ENCODE measurements at regions not wholly inside any gene's neighbourhood (a gene's known extent, or its start where the extent isn't known, plus 50 kb on each side); places are given as distances from the start of the nearest gene placed in this dataset.

DNA sequence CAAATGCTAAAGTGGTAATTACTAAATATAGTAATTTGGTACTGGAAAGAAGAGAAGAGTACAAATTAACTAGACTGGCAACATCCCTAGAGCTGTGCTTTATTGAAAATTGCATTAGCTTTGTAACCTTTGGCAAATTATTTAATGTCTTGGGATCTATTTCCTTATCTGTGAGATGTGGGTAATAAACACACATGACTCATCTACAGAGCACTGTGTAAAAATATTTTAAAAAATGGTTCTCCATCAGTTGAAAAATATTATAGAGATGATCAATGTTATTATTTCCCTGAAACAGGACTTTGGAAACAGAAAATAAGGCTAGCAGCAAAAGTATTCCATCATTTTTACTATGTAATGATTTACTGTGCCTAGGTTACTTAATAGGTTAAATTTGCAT lies 1698.8 kb upstream of the CDH9 start:
- no peaks in the 10 kb centered on the region for H3K4me1 ChIP-seq
- H3K27me3 ChIP-seq, result no peaks in the 10 kb centered on the region
- no peak overlapping the region for H3K4me3 ChIP-seq
- no peak for DNase-seq (ENCODE audit: low spot score in 2 of 2)
- peaks cover 4% of the 10 kb centered on the region for H3K9me3 ChIP-seq
- H3K36me3 ChIP-seq, result no peaks in the 10 kb centered on the region
- no peak for TF ChIP-seq POLR2AphosphoS5 (IDR thresholded peaks at IDR 0.05)
- TF ChIP-seq EP300 (IDR thresholded peaks at IDR 0.05), result no peak
- TF ChIP-seq POLR2A (IDR thresholded peaks at IDR 0.05), result no peak
- TF ChIP-seq, protein P1, sequence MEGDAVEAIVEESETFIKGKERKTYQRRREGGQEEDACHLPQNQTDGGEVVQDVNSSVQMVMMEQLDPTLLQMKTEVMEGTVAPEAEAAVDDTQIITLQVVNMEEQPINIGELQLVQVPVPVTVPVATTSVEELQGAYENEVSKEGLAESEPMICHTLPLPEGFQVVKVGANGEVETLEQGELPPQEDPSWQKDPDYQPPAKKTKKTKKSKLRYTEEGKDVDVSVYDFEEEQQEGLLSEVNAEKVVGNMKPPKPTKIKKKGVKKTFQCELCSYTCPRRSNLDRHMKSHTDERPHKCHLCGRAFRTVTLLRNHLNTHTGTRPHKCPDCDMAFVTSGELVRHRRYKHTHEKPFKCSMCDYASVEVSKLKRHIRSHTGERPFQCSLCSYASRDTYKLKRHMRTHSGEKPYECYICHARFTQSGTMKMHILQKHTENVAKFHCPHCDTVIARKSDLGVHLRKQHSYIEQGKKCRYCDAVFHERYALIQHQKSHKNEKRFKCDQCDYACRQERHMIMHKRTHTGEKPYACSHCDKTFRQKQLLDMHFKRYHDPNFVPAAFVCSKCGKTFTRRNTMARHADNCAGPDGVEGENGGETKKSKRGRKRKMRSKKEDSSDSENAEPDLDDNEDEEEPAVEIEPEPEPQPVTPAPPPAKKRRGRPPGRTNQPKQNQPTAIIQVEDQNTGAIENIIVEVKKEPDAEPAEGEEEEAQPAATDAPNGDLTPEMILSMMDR (IDR thresholded peaks at IDR 0.05), result no peak
- H3K27ac ChIP-seq, result no peak overlapping the region

DNA sequence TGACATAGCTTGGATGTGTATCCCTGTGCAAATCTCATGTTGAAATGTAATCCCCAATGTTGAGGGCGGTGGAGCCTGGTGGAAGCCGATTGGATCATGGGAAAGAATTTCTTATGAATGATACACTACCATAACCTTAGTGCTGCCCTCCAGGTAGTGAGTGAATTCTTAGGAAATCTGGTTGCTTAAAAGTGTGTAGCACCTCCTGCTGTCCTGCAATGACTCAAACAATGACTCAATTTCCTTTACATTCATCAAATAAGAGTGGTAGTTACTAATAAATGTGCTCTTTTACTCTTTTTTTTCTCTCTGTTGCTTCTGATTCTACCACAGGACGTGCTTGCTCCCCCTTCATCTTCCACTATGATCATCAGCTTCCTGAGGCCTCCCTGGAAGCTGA lies 1696.0 kb upstream of the CDH9 start:
- WGBS, result 75% methylated on average over 3 of the region's 3 CpGs
- H3K27me3 ChIP-seq, result no peaks in the 10 kb centered on the region
- peaks cover 4% of the 10 kb centered on the region for H3K9me3 ChIP-seq
- no peaks in the 10 kb centered on the region for H3K36me3 ChIP-seq
- no peak overlapping the region for H3K4me3 ChIP-seq
- TF ChIP-seq POLR2A (IDR thresholded peaks at IDR 0.05), result no peak
- DNase-seq (ENCODE audit: low spot score in 2 of 2), result no peak
- no peak overlapping the region for H3K27ac ChIP-seq
- H3K4me1 ChIP-seq, result no peaks in the 10 kb centered on the region

DNA sequence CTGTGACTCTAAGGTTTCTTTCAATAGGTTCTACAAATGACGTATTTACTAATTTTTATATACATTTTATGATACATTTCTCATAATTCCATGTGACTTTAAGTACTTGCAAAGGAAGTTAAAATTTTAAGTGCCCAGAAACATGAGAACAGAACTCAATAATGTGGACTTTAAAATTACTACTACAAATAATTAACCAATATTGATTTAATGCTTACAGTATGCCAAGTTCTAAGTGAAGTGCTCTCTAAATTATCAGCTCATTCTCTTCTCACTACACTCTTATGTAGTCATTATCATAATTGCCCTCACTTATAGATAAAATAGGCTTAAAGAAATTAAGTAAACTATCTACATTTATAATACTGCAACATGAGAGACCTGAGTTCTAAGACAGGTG lies 1690.7 kb upstream of the CDH9 start:
- Histone ChIP-seq H3K36me3 (no peaks in the 10 kb centered on the region), H3K4me1 (no peaks in the 10 kb centered on the region), H3K27ac (no peak overlapping the region), H3K27me3 (no peaks in the 10 kb centered on the region), H3K9me3 (no peaks in the 10 kb centered on the region), H3K4me3 (no peak overlapping the region)
- 95% methylated on average over 1 of the region's 1 CpG for WGBS
- no peak for DNase-seq (ENCODE audit: low spot score in 2 of 2)
- TF ChIP-seq EP300 (IDR thresholded peaks at IDR 0.05) (no peak), POLR2A (IDR thresholded peaks at IDR 0.05) (no peak), POLR2AphosphoS5 (IDR thresholded peaks at IDR 0.05) (no peak)
- TF ChIP-seq, protein P1 (IDR thresholded peaks at IDR 0.05), result no peak

DNA sequence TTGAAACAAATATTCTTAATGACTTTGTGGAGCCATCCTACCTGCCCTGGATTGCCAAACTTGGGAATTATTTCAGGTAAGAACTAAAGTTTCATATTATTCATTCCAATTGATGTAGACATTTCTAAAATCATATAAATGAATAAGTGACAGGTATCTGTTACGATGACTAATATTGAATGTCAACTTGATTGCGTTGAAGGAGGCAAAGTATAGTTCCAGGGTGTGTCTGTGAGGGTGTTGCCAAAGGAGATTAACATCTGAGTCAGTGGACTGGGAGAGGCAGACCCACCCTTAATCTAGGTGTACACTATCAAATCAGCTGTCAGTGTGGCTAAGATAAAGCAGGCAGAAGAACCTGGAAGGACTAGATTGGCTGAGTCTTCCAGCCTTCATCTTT lies 1688.4 kb upstream of the CDH9 start:
- no peaks in the 10 kb centered on the region for H3K36me3 ChIP-seq
- H3K9me3 ChIP-seq, result no peaks in the 10 kb centered on the region
- H3K4me3 ChIP-seq, result no peak overlapping the region
- H3K4me1 ChIP-seq, result no peaks in the 10 kb centered on the region
- TF ChIP-seq EP300 (IDR thresholded peaks at IDR 0.05) (no peak), POLR2A (IDR thresholded peaks at IDR 0.05) (no peak), POLR2AphosphoS5 (IDR thresholded peaks at IDR 0.05) (no peak)
- TF ChIP-seq, protein P1 (IDR thresholded peaks at IDR 0.05), result no peak
- H3K27ac ChIP-seq, result no peak overlapping the region
- 65% methylated on average over 2 of the region's 2 CpGs for WGBS
- no peaks in the 10 kb centered on the region for H3K27me3 ChIP-seq
- no peak for DNase-seq (ENCODE audit: low spot score in 2 of 2)

DNA sequence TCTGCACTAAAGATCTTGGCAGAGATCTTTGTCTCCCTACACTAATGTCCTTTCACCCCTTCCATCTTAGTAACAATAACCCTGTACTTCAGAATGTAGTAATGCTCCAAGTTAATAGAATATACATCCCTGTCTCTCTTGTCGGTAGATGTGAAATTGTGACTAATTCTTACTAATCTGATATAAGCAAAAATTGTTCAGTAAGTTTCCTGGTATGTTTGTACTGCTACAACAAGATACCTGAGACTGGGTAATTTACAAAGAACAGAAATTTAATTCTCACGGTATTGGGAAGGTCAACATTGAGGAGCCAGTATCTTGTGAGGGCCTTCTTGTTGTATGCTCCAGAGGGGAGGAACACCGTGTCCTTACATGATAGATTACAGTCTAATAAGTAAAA lies 1686.6 kb upstream of the CDH9 start:
- H3K27ac ChIP-seq, result no peak overlapping the region
- no peaks in the 10 kb centered on the region for H3K36me3 ChIP-seq
- no peak for TF ChIP-seq EP300 (IDR thresholded peaks at IDR 0.05)
- TF ChIP-seq POLR2A (IDR thresholded peaks at IDR 0.05), result no peak
- TF ChIP-seq, protein P1 (IDR thresholded peaks at IDR 0.05), result no peak
- no peak for TF ChIP-seq POLR2AphosphoS5 (IDR thresholded peaks at IDR 0.05)
- H3K27me3 ChIP-seq, result no peaks in the 10 kb centered on the region
- no peak for DNase-seq (ENCODE audit: low spot score in 2 of 2)
- no peaks in the 10 kb centered on the region for H3K4me1 ChIP-seq
- no peaks in the 10 kb centered on the region for H3K9me3 ChIP-seq
- 90% methylated on average over 3 of the region's 3 CpGs for WGBS
- no peak overlapping the region for H3K4me3 ChIP-seq

DNA sequence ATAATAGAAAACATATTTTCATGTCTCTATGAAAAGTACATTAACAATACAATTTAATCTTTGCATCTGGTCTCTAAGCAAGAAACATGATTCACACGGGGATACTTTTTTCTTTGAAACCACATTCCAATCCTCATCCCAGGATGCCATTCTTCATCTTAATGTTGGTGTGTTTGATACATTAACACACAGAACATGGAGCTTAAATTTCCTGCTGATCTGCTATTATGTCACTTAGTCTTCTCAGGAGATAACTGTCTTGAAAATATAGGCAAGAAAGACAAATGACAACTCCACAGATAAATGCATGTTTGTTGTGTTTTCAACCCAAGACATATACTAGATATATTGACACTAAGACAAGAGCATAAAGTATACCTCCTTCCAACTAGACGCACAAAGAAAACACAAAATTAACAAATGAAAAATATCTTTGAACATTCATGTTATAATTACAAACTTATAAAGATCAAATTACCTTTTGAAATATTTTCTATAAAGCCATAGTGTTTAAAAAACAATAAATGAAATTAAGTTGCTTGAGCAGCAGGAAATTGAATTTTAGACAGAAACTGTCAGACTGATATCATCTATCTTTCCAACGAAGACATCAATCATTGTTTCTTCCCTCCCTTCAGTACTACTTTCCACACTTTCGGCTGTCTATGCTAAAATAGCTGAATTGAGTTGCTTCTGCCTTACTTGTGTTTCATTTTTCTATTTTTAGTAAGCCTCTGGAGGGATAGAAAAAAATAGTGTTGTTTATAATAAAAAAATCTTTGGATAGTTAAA lies 1676.7 kb upstream of the CDH9 start:
- TF ChIP-seq EP300 (IDR thresholded peaks at IDR 0.05) (no peak), POLR2AphosphoS5 (IDR thresholded peaks at IDR 0.05) (no peak), POLR2A (IDR thresholded peaks at IDR 0.05) (no peak)
- TF ChIP-seq, protein P1 (IDR thresholded peaks at IDR 0.05), result no peak
- Histone ChIP-seq H3K9me3 (no peaks in the 10 kb centered on the region), H3K4me3 (no peak overlapping the region), H3K4me1 (no peaks in the 10 kb centered on the region), H3K27me3 (no peaks in the 10 kb centered on the region), H3K27ac (no peak overlapping the region), H3K36me3 (no peaks in the 10 kb centered on the region)
- WGBS, result 33% methylated on average over 4 of the region's 4 CpGs
- no peak for DNase-seq (ENCODE audit: low spot score in 2 of 2)
